T-helper 1 cell treated with Interleukin-12 subunit alpha and Interleukin-12 subunit beta and Interleukin-4 antibody, amounts not matched to agents 30 μg/mL and 1 μg/mL, for 36 hours (primary cell): ENCODE measurements at regions not wholly inside any gene's neighbourhood (a gene's known extent, or its start where the extent isn't known, plus 50 kb on each side); places are given as distances from the start of the nearest gene placed in this dataset.

Experiments
- H3K27ac Mint-ChIP-seq: one replicate; pipeline ENCODE4 v1.8.0; 2021; ENCODE audit warnings: mild to moderate bottlenecking, mixed read lengths
- H3K27me3 Mint-ChIP-seq: one replicate; pipeline ENCODE4 v1.8.0; 2021; ENCODE audit warnings: low read depth, mixed read lengths
- H3K36me3 Mint-ChIP-seq: one replicate; pipeline ENCODE4 v1.8.0; 2021; ENCODE audit warnings: low read depth, mixed read lengths
- H3K4me1 Mint-ChIP-seq: one replicate; pipeline ENCODE4 v1.8.0; 2021; ENCODE audit warnings: low read depth, mixed read lengths
- H3K4me3 Mint-ChIP-seq: one replicate; pipeline ENCODE4 v1.8.0; 2021; ENCODE audit warnings: mild to moderate bottlenecking, moderate library complexity, mixed read lengths
- H3K9me3 Mint-ChIP-seq: one replicate; pipeline ENCODE4 v1.8.0; 2021; ENCODE audit warnings: mixed read lengths

GRCh38 chr5:174236070-174236469 lies 190.6 kb downstream of the NSG2 start:
- peaks cover 5% of the 10 kb centered on the region for H3K9me3 Mint-ChIP-seq
- no peaks in the 10 kb centered on the region for H3K36me3 Mint-ChIP-seq
- no peak overlapping the region for H3K27ac Mint-ChIP-seq
- no peak overlapping the region for H3K4me3 Mint-ChIP-seq
- H3K4me1 Mint-ChIP-seq: no peaks in the 10 kb centered on the region
- H3K27me3 Mint-ChIP-seq: no peaks in the 10 kb centered on the region

- Mint-ChIP-seq H3K36me3 (no peaks in the 10 kb centered on the region), H3K9me3 (peaks cover 11% of the 10 kb centered on the region), H3K27ac (no peak overlapping the region), H3K4me1 (no peaks in the 10 kb centered on the region), H3K4me3 (no peak overlapping the region), H3K27me3 (no peaks in the 10 kb centered on the region)
Measured at GRCh38 chr5:174239718-174240117, 194.2 kb downstream of the NSG2 start.

DNA sequence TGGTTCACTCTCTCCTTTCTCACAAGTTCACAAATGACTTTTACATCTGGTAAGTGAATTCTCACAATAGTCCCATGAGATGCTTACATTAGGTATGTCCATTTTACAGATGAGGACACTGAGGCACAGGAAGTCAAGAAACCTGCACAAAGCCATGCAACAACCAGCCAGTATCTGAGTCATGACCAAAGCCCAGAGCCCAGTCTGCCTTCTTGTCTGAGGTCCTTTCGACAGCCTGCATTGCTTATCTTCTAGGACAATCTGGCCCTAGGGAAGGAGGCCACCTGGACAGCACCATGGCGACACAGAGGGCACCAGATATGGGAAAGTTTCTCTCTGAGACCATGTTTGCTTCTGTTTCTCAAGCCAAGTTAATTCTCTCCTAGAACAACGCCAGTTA lies 197.1 kb downstream of the NSG2 start:
- Mint-ChIP-seq H3K9me3 (peaks cover 13% of the 10 kb centered on the region), H3K4me1 (no peaks in the 10 kb centered on the region), H3K4me3 (no peak overlapping the region), H3K36me3 (no peaks in the 10 kb centered on the region), H3K27me3 (no peaks in the 10 kb centered on the region), H3K27ac (no peak overlapping the region)

GRCh38 chr5:174243904-174244303 lies 198.4 kb downstream of the NSG2 start:
- H3K4me3 Mint-ChIP-seq: no peak overlapping the region
- no peaks in the 10 kb centered on the region for H3K4me1 Mint-ChIP-seq
- H3K27ac Mint-ChIP-seq: no peak overlapping the region
- H3K36me3 Mint-ChIP-seq: no peaks in the 10 kb centered on the region
- no peaks in the 10 kb centered on the region for H3K27me3 Mint-ChIP-seq
- H3K9me3 Mint-ChIP-seq: peaks cover 20% of the 10 kb centered on the region

DNA sequence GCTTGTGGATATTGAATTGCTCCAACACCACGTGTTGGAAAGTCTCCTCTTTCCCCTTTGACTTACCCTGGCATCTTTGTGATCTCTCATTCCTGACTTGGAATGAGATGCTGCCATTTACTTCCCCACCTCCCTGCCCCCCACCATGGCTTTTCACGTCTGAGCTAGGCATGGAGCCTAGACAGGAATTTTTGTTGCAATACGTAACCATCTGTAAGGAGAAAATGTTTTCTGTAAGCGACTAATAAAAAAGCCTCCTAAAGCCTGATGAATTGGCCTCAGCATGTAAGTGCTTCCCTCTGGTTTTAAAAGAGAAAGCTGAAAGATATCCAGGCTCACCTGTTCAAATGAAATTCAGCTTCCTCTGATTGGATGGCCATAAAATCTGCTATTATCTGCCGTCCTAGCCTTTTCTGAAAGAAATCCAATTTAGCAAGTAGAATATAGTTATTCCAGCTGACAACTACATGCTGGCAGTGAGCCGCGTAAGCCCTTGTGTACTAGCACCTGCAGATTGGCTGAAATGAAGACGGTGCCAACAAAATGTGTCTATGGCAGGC lies 200.1 kb downstream of the NSG2 start:
- H3K9me3 Mint-ChIP-seq: peaks cover 15% of the 10 kb centered on the region
- H3K27ac Mint-ChIP-seq: no peak overlapping the region
- no peaks in the 10 kb centered on the region for H3K4me1 Mint-ChIP-seq

GRCh38 chr5:174246743-174247142 lies 201.2 kb downstream of the NSG2 start:
- peaks cover 15% of the 10 kb centered on the region for H3K9me3 Mint-ChIP-seq
- no peak overlapping the region for H3K4me3 Mint-ChIP-seq
- no peaks in the 10 kb centered on the region for H3K36me3 Mint-ChIP-seq
- H3K4me1 Mint-ChIP-seq: no peaks in the 10 kb centered on the region
- H3K27ac Mint-ChIP-seq: no peak overlapping the region
- H3K27me3 Mint-ChIP-seq: no peaks in the 10 kb centered on the region

More for the DNA sequence above, 200.1 kb downstream of the NSG2 start:
- Mint-ChIP-seq H3K4me3 (no peak overlapping the region), H3K27me3 (no peaks in the 10 kb centered on the region), H3K36me3 (no peaks in the 10 kb centered on the region)

GRCh38 chr5:174247301-174247700 lies 201.8 kb downstream of the NSG2 start:
- no peaks in the 10 kb centered on the region for H3K36me3 Mint-ChIP-seq
- no peak overlapping the region for H3K27ac Mint-ChIP-seq
- H3K9me3 Mint-ChIP-seq: peaks cover 15% of the 10 kb centered on the region
- no peaks in the 10 kb centered on the region for H3K4me1 Mint-ChIP-seq
- H3K4me3 Mint-ChIP-seq: no peak overlapping the region
- H3K27me3 Mint-ChIP-seq: no peaks in the 10 kb centered on the region

DNA sequence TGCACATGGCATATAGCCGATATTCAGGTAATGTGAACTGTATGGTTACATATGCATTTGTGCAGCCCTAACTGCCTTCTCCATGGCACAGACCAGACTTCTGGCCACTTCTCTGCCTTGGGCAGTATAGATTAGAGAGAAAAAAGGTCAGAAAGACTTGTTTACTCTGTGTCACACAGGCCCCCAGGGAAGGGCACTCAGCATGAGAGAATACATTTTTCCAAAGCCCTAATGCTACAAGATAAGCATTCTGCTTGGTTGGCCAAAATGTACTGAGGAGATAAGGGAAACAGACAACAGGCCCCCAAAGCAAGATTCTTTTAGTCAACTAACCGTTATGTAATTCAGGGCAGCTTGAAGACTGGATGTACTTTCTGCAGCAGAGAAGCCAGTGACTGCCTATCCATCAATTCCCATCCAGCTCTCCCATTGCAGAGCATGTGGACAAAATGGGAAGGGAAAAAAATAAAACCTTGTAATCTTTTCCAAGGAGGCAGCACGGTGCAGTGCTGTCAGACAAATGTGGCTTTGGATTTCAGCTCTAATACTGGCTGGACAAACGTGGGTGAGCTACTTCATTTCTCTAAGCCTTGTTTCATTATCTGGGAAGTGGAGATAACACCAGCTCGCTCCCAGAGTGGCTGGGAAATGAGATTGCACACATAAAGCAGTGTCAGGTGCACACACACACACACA lies 205.9 kb downstream of the NSG2 start:
- peaks cover 9% of the 10 kb centered on the region for H3K9me3 Mint-ChIP-seq
- H3K36me3 Mint-ChIP-seq: no peaks in the 10 kb centered on the region
- no peaks in the 10 kb centered on the region for H3K4me1 Mint-ChIP-seq
- H3K4me3 Mint-ChIP-seq: no peak overlapping the region
- no peak overlapping the region for H3K27ac Mint-ChIP-seq
- no peaks in the 10 kb centered on the region for H3K27me3 Mint-ChIP-seq

- no peaks in the 10 kb centered on the region for H3K36me3 Mint-ChIP-seq
- H3K27me3 Mint-ChIP-seq: no peaks in the 10 kb centered on the region
- no peak overlapping the region for H3K27ac Mint-ChIP-seq
- H3K4me1 Mint-ChIP-seq: no peaks in the 10 kb centered on the region
- peaks cover 9% of the 10 kb centered on the region for H3K9me3 Mint-ChIP-seq
- H3K4me3 Mint-ChIP-seq: no peak overlapping the region
Measured at GRCh38 chr5:174252121-174252520, 206.6 kb downstream of the NSG2 start.

GRCh38 chr5:174259696-174260420 lies 214.4 kb downstream of the NSG2 start:
- no peaks in the 10 kb centered on the region for H3K27me3 Mint-ChIP-seq
- no peak overlapping the region for H3K27ac Mint-ChIP-seq
- no peaks in the 10 kb centered on the region for H3K36me3 Mint-ChIP-seq
- H3K4me3 Mint-ChIP-seq: no peak overlapping the region
- no peaks in the 10 kb centered on the region for H3K4me1 Mint-ChIP-seq
- H3K9me3 Mint-ChIP-seq: no peaks in the 10 kb centered on the region

- Mint-ChIP-seq H3K9me3 (no peaks in the 10 kb centered on the region), H3K27ac (no peak overlapping the region), H3K36me3 (no peaks in the 10 kb centered on the region), H3K27me3 (no peaks in the 10 kb centered on the region), H3K4me3 (no peak overlapping the region), H3K4me1 (no peaks in the 10 kb centered on the region)
Measured at GRCh38 chr5:174271316-174271715, 225.8 kb downstream of the NSG2 start.

DNA sequence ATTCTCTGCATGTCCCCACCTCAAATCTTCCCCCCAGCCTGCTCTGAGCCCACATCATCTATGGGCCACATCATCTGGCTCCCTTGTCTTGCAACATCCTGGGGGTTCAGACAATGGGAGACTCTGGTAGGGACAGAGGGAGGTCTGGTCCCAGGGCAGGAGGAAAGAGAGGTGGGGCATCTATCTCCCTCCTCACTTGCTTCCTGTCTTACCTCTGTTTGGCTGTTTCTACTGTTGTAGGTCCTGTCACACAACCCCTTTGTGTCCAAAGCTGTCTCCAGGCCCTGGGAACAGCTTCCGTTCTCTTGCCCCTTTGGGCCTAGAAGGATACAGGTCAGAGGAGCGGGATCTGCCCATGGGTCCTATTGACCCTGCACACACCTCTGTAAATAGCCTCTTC lies 227.2 kb downstream of the NSG2 start:
- no peaks in the 10 kb centered on the region for H3K4me1 Mint-ChIP-seq
- H3K9me3 Mint-ChIP-seq: no peaks in the 10 kb centered on the region
- no peaks in the 10 kb centered on the region for H3K27me3 Mint-ChIP-seq
- H3K4me3 Mint-ChIP-seq: no peak overlapping the region
- H3K36me3 Mint-ChIP-seq: no peaks in the 10 kb centered on the region
- H3K27ac Mint-ChIP-seq: no peak overlapping the region

DNA sequence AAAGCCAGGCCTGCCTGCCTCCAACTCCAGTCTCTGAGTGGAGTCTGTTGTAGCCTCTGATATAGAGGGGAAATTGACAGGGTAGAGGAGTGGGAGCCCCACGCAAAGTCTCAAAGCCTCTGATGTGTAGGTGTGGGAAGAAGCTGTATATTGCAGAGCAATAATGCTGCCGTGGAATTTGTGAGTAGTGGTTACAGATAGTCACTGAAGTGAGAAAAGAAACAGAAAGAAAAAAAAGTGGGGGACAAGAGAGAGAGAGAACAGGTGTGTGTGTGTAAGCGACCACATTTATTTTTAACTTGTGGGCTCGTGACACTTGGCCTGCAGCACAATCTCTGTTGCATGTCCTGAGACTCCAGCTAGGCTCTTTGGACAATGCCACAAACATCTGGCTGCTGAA lies 227.8 kb downstream of the NSG2 start:
- Mint-ChIP-seq H3K27me3 (no peaks in the 10 kb centered on the region), H3K9me3 (no peaks in the 10 kb centered on the region), H3K27ac (no peak overlapping the region), H3K4me3 (no peak overlapping the region), H3K4me1 (no peaks in the 10 kb centered on the region), H3K36me3 (no peaks in the 10 kb centered on the region)

DNA sequence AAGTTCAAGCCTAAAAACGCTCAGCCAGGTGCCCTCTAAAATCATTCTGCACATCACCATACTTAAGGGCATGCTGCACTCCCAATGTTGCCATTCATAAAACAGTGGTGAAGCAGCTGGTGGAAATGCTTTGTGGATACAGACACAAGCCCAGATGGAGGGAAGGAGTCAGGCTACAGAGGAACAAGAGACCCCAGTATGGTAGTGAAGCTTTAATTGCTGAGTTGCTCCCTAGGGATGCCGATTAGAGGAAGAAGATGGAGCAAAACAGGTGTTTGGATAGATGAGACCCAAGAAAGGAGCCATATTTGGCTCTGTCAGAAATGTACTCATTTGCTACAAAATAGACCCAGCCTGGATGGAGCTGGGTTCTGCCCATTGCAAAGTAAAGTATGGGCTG lies 230.5 kb downstream of the NSG2 start:
- Mint-ChIP-seq H3K9me3 (no peaks in the 10 kb centered on the region), H3K4me3 (no peak overlapping the region), H3K27me3 (no peaks in the 10 kb centered on the region), H3K4me1 (no peaks in the 10 kb centered on the region), H3K36me3 (no peaks in the 10 kb centered on the region), H3K27ac (no peak overlapping the region)

GRCh38 chr5:174281089-174281760 lies 235.7 kb downstream of the NSG2 start:
- Mint-ChIP-seq H3K9me3 (no peaks in the 10 kb centered on the region), H3K36me3 (no peaks in the 10 kb centered on the region), H3K27ac (no peak overlapping the region), H3K4me3 (no peak overlapping the region), H3K4me1 (no peaks in the 10 kb centered on the region), H3K27me3 (no peaks in the 10 kb centered on the region)
